Astrocyte of the cerebellum (primary cell): ENCODE measurements at regions not wholly inside any gene's neighbourhood (a gene's known extent, or its start where the extent isn't known, plus 50 kb on each side); places are given as distances from the start of the nearest gene placed in this dataset.

Experiments
- DNase-seq: peaks from one replicate; pipeline ENCODE4 v3.0.0-alpha.2; 2011; ENCODE audit warnings: low read depth
- H3K4me3 ChIP-seq: 2 replicates; pipeline ENCODE4 v1.5.1; 2011; ENCODE audit warnings: mild to moderate bottlenecking, low read depth, low read length, moderate library complexity
- CTCF ChIP-seq: IDR thresholded peaks from 2 replicates; pipeline ENCODE4 v1.5.1; 2012; ENCODE audit warnings: low read length, low read depth, moderate library complexity, mild to moderate bottlenecking; ENCODE audit errors: missing control alignments
- in situ Hi-C: cut with HindIII; loops from 2 replicates; pipeline ENCODE4 v1.10.0; 2017; ENCODE audit warnings: low sequenced_read_pairs

GRCh38 chr2:23206650-23207049 is 178.3 kb upstream of the KLHL29 start:
- no peak overlapping the region for H3K4me3 ChIP-seq
- in situ Hi-C loops = no loop called here
- no peak for TF ChIP-seq CTCF
- DNase-seq = no peak

DNA sequence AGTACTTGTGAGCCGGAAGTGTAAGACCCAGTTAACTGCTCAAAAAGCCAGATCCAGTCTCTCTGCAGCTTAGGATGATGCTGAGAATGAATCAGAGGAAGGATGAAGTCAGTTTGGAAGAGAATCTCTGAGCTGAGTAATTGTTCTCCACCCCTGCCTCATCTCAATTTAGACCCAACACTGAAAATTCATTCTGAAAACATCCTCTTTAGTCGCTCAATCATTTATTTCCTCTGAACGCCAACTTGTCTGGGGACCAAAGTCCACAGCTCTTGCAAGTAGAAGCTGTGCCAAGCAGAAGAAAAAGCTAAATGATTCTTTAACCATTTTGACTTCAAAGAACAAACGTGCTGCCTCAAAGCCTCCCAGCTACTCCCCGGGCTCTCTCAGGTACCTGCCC is 177.1 kb upstream of the KLHL29 start:
- no peak overlapping the region for H3K4me3 ChIP-seq
- no peak for TF ChIP-seq CTCF
- in situ Hi-C loops = no loop called here
- DNase-seq = no peak

DNA sequence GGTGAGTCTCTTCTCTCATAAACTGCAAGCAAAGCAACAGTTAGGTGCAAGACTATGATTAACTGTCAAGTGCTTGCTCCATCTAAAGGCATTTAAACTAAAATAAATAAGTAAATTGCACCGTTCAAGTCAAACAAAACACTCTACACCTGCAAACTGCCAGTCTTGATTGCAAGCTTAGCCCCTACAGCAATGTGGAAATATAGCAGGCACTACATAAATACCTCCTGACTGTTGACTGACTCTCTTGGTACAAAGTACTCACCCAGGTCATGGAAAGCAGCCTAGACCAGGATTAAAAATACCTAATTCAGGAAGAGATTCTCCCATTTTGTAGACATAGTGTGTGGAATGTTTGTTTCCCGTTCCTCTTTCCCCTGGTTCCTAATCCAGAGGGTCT is 176.6 kb upstream of the KLHL29 start:
- no peak for DNase-seq
- no peak for TF ChIP-seq CTCF
- in situ Hi-C loops = no loop called here

DNA sequence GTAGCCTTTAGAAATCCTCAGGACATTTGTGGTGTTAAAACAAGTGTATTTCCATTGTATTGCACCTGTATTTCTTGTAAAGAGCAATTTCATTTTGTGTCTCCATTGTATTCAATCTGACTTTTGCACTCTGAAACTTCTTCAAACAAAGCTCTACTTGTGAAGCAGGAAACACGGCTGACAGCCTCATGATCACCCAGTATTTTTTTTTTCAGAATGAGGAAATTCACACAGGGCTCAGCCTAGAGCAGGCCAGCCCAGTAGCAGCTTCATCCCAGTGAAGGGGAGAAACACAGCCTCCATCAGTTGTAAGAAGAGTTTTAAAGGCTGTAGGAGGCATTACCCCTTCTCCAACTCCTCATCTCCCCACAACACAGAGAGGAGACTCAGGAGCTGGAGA is 175.9 kb upstream of the KLHL29 start:
- in situ Hi-C loops = no loop called here
- no peak for TF ChIP-seq CTCF
- H3K4me3 ChIP-seq = no peak overlapping the region
- DNase-seq = no peak

More for the DNA sequence above, 176.6 kb upstream of the KLHL29 start:
- H3K4me3 ChIP-seq = no peak overlapping the region

DNA sequence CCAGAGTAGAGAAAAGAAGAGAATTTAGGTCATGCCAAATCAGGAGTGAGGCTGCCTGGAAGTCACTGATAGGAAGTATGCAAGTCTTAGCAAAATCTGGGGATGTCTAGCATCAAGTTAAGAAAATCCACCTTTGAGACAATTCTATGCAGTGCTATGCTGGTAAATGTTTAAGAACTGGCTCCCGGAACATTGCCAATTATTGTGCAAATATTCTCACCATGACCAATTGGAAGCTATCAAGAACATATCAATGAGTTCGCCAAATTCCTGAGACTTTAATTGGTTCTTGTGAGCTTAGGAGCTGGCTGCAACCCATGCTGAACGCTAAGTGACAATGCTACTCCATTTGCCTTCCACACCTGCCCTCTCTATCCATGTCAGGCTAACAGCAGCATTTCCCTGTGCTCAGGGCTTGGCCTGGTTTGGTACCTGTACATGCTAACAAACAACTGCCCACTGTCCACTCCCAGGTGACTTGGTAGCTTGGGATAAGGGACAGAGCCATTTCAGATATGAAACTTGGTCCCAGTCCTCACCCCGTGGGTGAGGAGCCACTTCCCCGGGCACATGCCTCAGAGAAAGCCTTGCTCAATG is 172.9 kb upstream of the KLHL29 start:
- H3K4me3 ChIP-seq = no peak overlapping the region
- DNase-seq = no peak
- in situ Hi-C loops = no loop called here
- no peak for TF ChIP-seq CTCF

DNA sequence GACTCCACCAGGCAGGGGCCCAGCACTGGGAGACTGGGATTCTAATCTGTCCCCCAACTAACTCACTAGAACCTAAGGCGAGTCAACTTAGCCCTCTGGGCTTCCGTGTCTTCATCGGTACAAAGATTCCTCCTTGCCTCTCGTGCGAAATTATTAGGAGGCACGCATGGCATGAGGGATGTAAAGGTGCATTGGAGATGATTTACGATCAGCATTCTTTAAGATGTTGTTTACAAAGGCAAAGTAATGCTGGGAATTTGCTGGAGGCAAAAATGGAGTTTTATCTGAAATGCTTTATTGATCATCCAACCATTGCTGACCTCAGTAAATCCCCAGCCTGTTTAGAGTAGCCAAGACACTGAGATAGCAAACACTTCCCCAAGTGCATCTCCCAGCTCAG is 171.8 kb upstream of the KLHL29 start:
- H3K4me3 ChIP-seq = no peak overlapping the region
- no peak for TF ChIP-seq CTCF
- in situ Hi-C loops = no loop called here
- DNase-seq = no peak

- in situ Hi-C loops = no loop called here
- no peak overlapping the region for H3K4me3 ChIP-seq
- no peak for DNase-seq
- no peak for TF ChIP-seq CTCF
Observed at GRCh38 chr2:23215016-23215415, 170.0 kb upstream of the KLHL29 start.
